ENCODE measurements at regions not wholly inside any gene's neighbourhood (a gene's known extent, or its start where the extent isn't known, plus 50 kb on each side); places are given as distances from the start of the nearest gene placed in this dataset.
A peak's percentile ranks its signal among the peaks of the same experiment; 100 is the strongest.

GRCh38 chr2:121969766-121970639 is 214.6 kb downstream of the TSN start:
- peak; percentile 16 for DNase-seq

GRCh38 chr2:121972203-121972602 is 216.8 kb downstream of the TSN start:
- no peak for DNase-seq

- peak; percentile 87 for DNase-seq
Measured at GRCh38 chr2:121974897-121975661, 219.6 kb downstream of the TSN start.

GRCh38 chr2:121976926-121977325 is 221.5 kb downstream of the TSN start:
- no peak for DNase-seq

GRCh38 chr2:121977326-121977725 is 221.9 kb downstream of the TSN start:
- no peak for DNase-seq

GRCh38 chr2:121992700-121993099 is 237.2 kb downstream of the TSN start:
- no peak for DNase-seq

- no peak for DNase-seq
Measured at GRCh38 chr2:121993682-121994081, 238.2 kb downstream of the TSN start.

- no peak for DNase-seq
Measured at GRCh38 chr2:121994238-121995206, 239.1 kb downstream of the TSN start.

GRCh38 chr2:121998751-121999150 is 243.3 kb downstream of the TSN start:
- no peak for DNase-seq

GRCh38 chr2:121999264-121999663 is 243.8 kb downstream of the TSN start:
- peak; percentile 86 for DNase-seq

DNA sequence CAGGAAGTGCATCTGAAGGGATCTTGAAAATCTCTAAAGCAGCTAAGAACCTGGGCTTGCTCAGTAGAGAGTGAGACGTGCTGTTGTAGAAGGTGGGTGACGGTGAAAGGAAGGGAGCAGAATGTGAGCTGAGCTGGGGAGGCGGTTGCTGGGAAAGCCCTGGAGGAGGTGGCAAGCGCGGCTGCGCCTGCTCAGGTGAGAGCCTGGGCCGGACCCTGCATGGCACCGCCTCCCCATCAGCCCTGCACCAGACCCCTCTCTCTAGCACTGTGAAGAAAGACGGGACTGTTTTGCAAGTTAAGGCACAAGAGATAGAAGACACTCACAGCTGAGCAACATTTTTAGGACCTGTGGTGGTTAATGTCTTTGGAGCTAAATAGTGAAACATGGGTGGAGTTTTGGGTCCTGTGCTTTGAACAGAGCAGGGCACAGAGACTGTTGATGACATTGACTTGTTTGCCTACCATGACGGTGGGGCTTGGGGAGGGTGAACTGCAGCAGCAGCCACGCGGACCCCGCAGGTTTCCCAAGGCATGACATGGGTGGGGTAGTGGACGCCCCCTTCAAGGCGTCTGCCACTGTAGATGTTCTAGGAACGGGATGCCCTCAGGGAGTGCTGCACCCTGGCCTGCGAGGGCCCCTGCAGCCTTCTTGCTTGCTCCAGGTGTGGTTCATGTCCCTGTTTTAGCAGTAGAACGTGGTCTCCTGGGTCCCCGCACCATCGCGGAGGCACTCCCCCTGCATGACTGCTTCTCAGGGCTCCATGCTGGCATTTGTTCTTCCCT is 245.3 kb downstream of the TSN start:
- no peak for DNase-seq

DNA sequence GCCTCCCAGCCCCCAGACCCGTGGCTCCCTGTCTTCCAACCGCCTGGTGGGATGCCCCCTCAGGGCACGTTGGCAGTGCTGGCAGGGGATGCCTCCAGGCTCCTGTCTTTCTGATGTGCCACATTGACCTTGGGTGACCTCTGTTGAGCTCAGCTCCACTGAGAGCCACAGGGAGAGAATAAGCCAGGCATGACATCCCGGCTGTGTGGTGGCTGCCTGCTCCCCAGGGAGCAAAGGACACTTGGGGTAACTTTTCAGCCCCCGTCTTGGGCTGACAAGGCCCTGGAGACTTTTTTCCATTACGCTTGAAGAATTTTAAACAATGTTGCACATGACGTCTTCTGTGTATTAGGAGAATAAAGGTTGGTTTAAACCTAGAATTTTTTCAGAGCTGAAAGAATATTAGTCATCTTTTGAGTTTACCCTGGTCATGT is 246.0 kb downstream of the TSN start:
- DNase-seq = no peak

DNA sequence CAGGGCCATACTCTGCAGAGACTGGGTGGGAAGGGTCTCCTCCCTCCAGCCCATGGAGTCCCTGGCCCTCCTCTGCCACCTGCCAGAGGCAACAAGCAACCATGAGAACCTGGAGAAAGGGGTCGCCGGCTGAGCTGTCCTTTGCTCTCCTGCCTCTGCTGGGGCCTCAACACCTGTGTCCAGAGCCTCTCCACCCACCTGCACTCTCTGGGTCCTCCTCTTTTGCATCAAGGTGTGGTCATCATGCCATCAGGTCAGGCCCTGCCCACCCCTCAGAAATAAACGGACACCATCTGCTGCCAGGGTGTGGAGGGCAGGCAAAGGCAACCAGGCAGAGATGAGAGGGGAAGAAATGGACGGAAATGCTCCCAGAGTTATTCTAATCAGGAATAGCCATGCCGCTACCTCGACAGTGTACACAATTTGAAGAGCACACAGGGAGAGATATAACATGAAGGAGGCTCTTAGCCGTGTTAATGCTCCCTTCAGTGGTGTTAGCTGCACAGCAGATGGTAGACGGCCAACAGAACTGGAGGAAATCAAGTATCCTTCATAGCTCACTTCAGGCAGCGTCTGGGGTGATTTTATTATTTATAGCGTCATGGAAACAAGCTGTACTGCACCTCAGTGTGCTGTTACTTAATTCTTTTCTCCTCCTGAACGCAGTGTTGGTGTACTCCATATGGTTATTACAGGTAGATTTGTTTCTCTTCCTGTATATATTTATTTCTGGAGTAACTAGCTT is 247.9 kb downstream of the TSN start:
- DNase-seq = no peak

GRCh38 chr2:122007126-122007525 is 251.7 kb downstream of the TSN start:
- DNase-seq = no peak

DNA sequence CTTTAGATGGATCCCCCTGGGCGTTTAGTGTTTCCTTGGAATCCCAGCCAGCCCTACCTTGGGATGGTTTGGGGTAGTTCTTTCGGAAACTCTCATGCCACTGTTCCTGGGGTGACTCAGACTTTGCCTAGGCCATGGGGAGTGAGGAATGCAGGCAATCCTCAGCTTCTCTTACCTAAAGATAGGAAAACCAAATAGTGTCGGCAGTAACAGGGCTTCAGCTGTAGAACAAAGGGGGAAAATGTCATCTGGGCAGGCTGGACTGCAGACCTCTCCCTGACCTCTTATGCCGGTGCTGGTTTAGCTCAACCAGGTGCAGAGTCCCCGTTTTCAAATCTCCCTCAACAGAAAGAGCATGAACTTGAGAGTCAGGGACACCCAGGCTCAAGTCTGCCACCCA is 252.1 kb downstream of the TSN start:
- no peak for DNase-seq

GRCh38 chr2:122009561-122009960 is 254.1 kb downstream of the TSN start:
- no peak for DNase-seq

DNA sequence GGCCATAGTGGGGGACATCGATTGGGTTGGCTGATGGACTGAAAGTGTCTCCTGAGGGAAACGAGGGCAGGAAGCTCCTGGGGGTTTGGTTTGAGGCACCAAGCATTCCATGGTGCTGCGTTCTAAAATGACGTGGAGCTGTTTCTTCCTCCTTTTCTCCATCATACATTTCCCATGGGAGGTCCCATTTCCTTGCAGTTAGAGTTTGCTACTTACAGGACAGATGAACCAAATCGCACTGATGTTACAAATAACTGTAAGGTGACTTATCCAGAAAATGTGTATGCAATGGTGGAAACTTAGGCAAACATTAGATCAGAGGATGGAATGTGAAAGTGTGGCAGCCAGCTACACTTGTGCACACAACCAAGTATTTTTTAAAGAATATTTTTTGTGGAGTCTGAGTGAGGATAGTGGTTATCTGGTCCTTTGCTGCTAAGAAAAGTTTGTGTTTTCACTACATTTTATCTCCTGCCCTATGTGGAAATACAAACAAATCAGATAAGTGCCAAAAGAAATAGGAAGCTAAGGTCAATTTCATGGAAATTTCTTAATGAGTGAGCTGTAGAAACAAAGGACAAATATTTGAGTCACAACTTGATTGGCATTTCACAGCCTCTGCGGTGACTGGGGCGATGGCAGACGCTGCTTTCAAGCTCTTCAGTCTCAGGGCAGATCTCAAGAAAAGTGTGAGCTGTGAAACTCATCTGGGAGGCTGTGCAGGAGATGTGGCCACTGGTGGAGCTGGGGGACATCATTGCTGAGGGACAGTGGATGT is 256.2 kb downstream of the TSN start:
- DNase-seq = no peak

GRCh38 chr2:122018736-122019135 is 263.3 kb downstream of the TSN start:
- DNase-seq = no peak

- no peak for DNase-seq
Measured at GRCh38 chr2:122019724-122020123, 264.3 kb downstream of the TSN start.

DNA sequence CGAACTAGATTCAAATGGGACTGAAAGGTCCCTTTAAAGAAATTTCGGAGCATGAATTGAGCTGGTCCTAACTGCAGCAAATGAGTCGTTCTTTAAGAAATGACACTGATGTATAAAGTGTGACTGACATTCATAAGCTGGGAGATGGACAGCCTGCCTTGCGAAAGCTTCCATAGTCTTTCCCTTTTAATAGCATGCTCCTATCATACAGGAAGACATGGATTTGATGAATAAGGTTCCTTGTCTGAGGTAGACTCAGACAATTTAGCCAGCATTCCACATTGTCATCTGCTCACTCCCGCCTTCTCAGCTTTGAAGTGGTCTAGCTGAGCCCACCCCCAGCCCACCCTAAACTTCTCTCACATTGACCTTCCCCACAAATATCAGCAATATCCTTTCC is 264.9 kb downstream of the TSN start:
- DNase-seq = no peak

GRCh38 chr2:122021941-122022340 is 266.5 kb downstream of the TSN start:
- no peak for DNase-seq

Measured in NCI-H146 (cell line).